Liver (tissue), 3 donors: ENCODE measurements at regions not wholly inside any gene's neighbourhood (a gene's known extent, or its start where the extent isn't known, plus 50 kb on each side); places are given as distances from the start of the nearest gene placed in this dataset.

ENCODE experiments used
- CTCF ChIP-seq: fragments of 150-350 bp; IDR thresholded peaks from 2 replicates; pipeline ENCODE4 v1.5.1; 2017; ENCODE audit warnings: improper control_type of control experiment, low read depth, low read length; ENCODE audit not compliant: missing input control
- EGR1 ChIP-seq, 2 donors: IDR thresholded peaks; 2 replicates each; pipeline ENCODE4 v1.6.1; 2016 to 2018; ENCODE audit warnings: antibody characterized with exemption in 2 of 2, low read depth in 2 of 2
- HNF4A ChIP-seq, 2 donors: conservative IDR thresholded peaks; 2 replicates each; pipeline ENCODE4 v1.6.1; 2016; ENCODE audit warnings: antibody characterized with exemption in 2 of 2, mild to moderate bottlenecking in 2 of 2
- MAX ChIP-seq: IDR thresholded peaks from 2 replicates; pipeline ENCODE4 v1.6.1; 2016; ENCODE audit warnings: antibody characterized with exemption
- RAD21 ChIP-seq, 2 donors: IDR thresholded peaks; 2 replicates each; pipeline ENCODE4 v1.6.1; 2016; ENCODE audit warnings: antibody characterized with exemption in 2 of 2, mild to moderate bottlenecking in 2 of 2
- SP1 ChIP-seq: IDR thresholded peaks from 2 replicates; pipeline ENCODE4 v1.6.1; 2018; ENCODE audit warnings: antibody characterized with exemption, mild to moderate bottlenecking
- donor health status: healthy.
- donor health status: healthy.

DNA sequence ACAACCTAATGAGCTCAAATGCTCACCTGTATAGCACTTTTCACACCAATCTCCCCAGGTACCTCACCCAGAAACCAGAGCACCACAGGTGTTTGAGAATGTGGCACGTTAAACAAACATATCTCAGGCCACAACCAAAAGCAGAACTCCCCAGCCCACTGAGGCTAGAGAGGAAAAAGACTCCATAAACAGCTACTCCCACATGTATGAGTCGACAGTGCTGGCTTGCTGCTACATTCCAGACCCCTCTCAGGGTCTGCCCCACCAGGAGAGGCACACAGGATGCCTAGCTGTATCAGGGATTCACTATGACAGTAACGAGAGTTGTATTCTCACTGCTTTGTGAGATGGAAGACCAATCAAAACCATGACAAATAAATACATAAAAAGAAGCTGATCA lies 242.6 kb upstream of the ARID1B start:
- TF ChIP-seq HNF4A (conservative IDR thresholded peaks at IDR 0.05) (no peak), RAD21 (IDR thresholded peaks at IDR 0.05) (no peak), CTCF (no peak), MAX (no peak), SP1 (no peak), EGR1 (IDR thresholded peaks at IDR 0.05; ENCODE audit: low read depth in 2 of 2) (no peak)
